ENCODE measurements at regions not wholly inside any gene's neighbourhood (a gene's known extent, or its start where the extent isn't known, plus 50 kb on each side); places are given as distances from the start of the nearest gene placed in this dataset.

GRCh38 chr2:81238462-81238861 is 933.9 kb upstream of the LRRTM1 start:
- TF ChIP-seq CTCF (IDR thresholded peaks at IDR 0.05; ENCODE audit: low read depth, low read length, missing control alignments) = no peak
- no peak overlapping the region for H3K4me3 ChIP-seq (ENCODE audit: low read depth, low read length)
- no peak for DNase-seq (ENCODE audit: low read depth)

GRCh38 chr2:81235601-81236000 is 931.0 kb upstream of the LRRTM1 start:
- DNase-seq (ENCODE audit: low read depth) = no peak
- no peak for TF ChIP-seq CTCF (IDR thresholded peaks at IDR 0.05; ENCODE audit: low read depth, low read length, missing control alignments)
- no peak overlapping the region for H3K4me3 ChIP-seq (ENCODE audit: low read depth, low read length)

GRCh38 chr2:81234711-81235110 is 930.2 kb upstream of the LRRTM1 start:
- DNase-seq (ENCODE audit: low read depth) = no peak
- TF ChIP-seq CTCF (IDR thresholded peaks at IDR 0.05; ENCODE audit: low read depth, low read length, missing control alignments) = no peak
- no peak overlapping the region for H3K4me3 ChIP-seq (ENCODE audit: low read depth, low read length)

GRCh38 chr2:81225756-81226155 is 921.2 kb upstream of the LRRTM1 start:
- H3K4me3 ChIP-seq (ENCODE audit: low read depth, low read length) = no peak overlapping the region
- DNase-seq (ENCODE audit: low read depth) = no peak
- TF ChIP-seq CTCF (IDR thresholded peaks at IDR 0.05; ENCODE audit: low read depth, low read length, missing control alignments) = no peak

- H3K4me3 ChIP-seq (ENCODE audit: low read depth, low read length) = no peak overlapping the region
- no peak for TF ChIP-seq CTCF (IDR thresholded peaks at IDR 0.05; ENCODE audit: low read depth, low read length, missing control alignments)
- no peak for DNase-seq (ENCODE audit: low read depth)
Measured at GRCh38 chr2:81213598-81213997, 909.0 kb upstream of the LRRTM1 start.

GRCh38 chr2:81206216-81206615 is 901.7 kb upstream of the LRRTM1 start:
- no peak for TF ChIP-seq CTCF (IDR thresholded peaks at IDR 0.05; ENCODE audit: low read depth, low read length, missing control alignments)
- H3K4me3 ChIP-seq (ENCODE audit: low read depth, low read length) = no peak overlapping the region
- DNase-seq (ENCODE audit: low read depth) = no peak

GRCh38 chr2:81196933-81197628 is 892.5 kb upstream of the LRRTM1 start:
- H3K4me3 ChIP-seq (ENCODE audit: low read depth, low read length) = no peak overlapping the region
- no peak for TF ChIP-seq CTCF (IDR thresholded peaks at IDR 0.05; ENCODE audit: low read depth, low read length, missing control alignments)
- no peak for DNase-seq (ENCODE audit: low read depth)
